GM21723 (cell line): ENCODE measurements at regions not wholly inside any gene's neighbourhood (a gene's known extent, or its start where the extent isn't known, plus 50 kb on each side); places are given as distances from the start of the nearest gene placed in this dataset.
"Not testable (repeated sequence)": the region's sequence is repeated elsewhere in the genome, so short reads cannot be mapped to it uniquely, and the experiment has no call there.

Source experiments
- ATAC-seq: cut with Tn5 transposase; IDR thresholded peaks from one replicate; pipeline ENCODE4 v1.9.1; 2021; ENCODE audit warnings: mild to moderate bottlenecking, moderate library complexity; ENCODE audit not compliant: unreplicated experiment

- no peak for ATAC-seq
Measured at GRCh38 chr10:33009244-33010131, 51.5 kb upstream of the ITGB1 start.

- peak; percentile 60 for ATAC-seq
Measured at GRCh38 chr10:33008499-33009243, 50.6 kb upstream of the ITGB1 start.

- ATAC-seq = not testable (repeated sequence)
Measured at GRCh38 chr10:33007731-33008381, 49.8 kb upstream of the ITGB1 start.
